ENCODE measurements at regions not wholly inside any gene's neighbourhood (a gene's known extent, or its start where the extent isn't known, plus 50 kb on each side); places are given as distances from the start of the nearest gene placed in this dataset.

- DNase-seq (ENCODE audit: low spot score) (no peak), ATAC-seq (no peak), FAIRE-seq (no peak)
- ChIA-PET POLR2A (no interaction called here), CTCF (ENCODE audit: low intra/inter-chr PET ratio, low total read pairs) (no interaction called here)
- no peak overlapping the region for H3K4me2 ChIP-seq (ENCODE audit: low read depth, low read length)
- H2AFZ ChIP-seq (ENCODE audit: low read length): no peak overlapping the region
- H3K4me1 ChIP-seq (ENCODE audit: insufficient read depth, low read length): no peaks in the 10 kb centered on the region
- no peaks in the 10 kb centered on the region for H4K20me1 ChIP-seq (ENCODE audit: insufficient read depth, low read length)
- H3K9me3 ChIP-seq (ENCODE audit: low read length): peaks cover 6% of the 10 kb centered on the region; the same call in 1 of the 2 replicates
- no peaks in the 10 kb centered on the region for H3K27me3 ChIP-seq (ENCODE audit: control insufficient read depth in 1 of 2, insufficient read depth in 2 of 2, low read length in 2 of 2)
- BruUV-seq (replicated peaks): no TSS peak
- no peaks in the 10 kb centered on the region for H3K36me3 ChIP-seq (replicated peaks in 1 of 2; ENCODE audit: control insufficient read depth in 1 of 2, insufficient read depth in 2 of 2, low read length in 2 of 2)
- TF ChIP-seq CTCF (CRISPR knock-in tag; IDR thresholded peaks at IDR 0.05) (no peak), RERE (CRISPR knock-in tag; IDR thresholded peaks at IDR 0.05; ENCODE audit: low read depth) (no peak), ZBTB3 (CRISPR knock-in tag; IDR thresholded peaks at IDR 0.05; ENCODE audit: borderline replicate concordance, low read depth) (no peak), ZSCAN21 (CRISPR knock-in tag; IDR thresholded peaks at IDR 0.05; ENCODE audit: borderline replicate concordance) (no peak), SNAI1 (CRISPR knock-in tag; IDR thresholded peaks at IDR 0.05; ENCODE audit: borderline replicate concordance) (no peak), ZNF589 (CRISPR knock-in tag; conservative IDR thresholded peaks at IDR 0.05) (no peak), CBX1 (IDR thresholded peaks at IDR 0.05; ENCODE audit: low read depth) (no peak), TGIF2 (CRISPR knock-in tag; IDR thresholded peaks at IDR 0.05) (no peak), RNF219 (CRISPR knock-in tag; IDR thresholded peaks at IDR 0.05) (no peak), DNMT1 (CRISPR knock-in tag; IDR thresholded peaks at IDR 0.05) (no peak), PAWR (CRISPR knock-in tag; IDR thresholded peaks at IDR 0.05; ENCODE audit: borderline replicate concordance) (no peak), ZNF556 (CRISPR knock-in tag; IDR thresholded peaks at IDR 0.05; ENCODE audit: borderline replicate concordance) (no peak)
- no peak overlapping the region for H3K27ac ChIP-seq (ENCODE audit: extremely low read length, insufficient read depth, low read length)
- no peak overlapping the region for H3K4me3 ChIP-seq (replicated peaks in 1 of 3; ENCODE audit: insufficient read depth in 1 of 3, low read depth in 2 of 3, low read length in 3 of 3)
- in situ Hi-C loops (cut with HindIII; ENCODE audit: extremely low pct_ligation_motif_present, low pct_unique_long_range_greater_than_20kb): no loop called here
- no peak overlapping the region for H3K9ac ChIP-seq (ENCODE audit: insufficient read depth, low read depth, low read length)
- H3K79me2 ChIP-seq (ENCODE audit: insufficient read depth, low read length): no peaks in the 10 kb centered on the region
- intact Hi-C loops (cut with micrococcal nuclease; ENCODE audit: unreplicated experiment): no loop called here
Observed at GRCh38 chr6:85828973-85829372, 186.3 kb upstream of the SYNCRIP start.
